PFSK-1 (cell line): ENCODE measurements at regions not wholly inside any gene's neighbourhood (a gene's known extent, or its start where the extent isn't known, plus 50 kb on each side); places are given as distances from the start of the nearest gene placed in this dataset.

Source experiments
- FOXP2 ChIP-seq: optimal IDR thresholded peaks from 2 replicates; pipeline ENCODE3; 2011; ENCODE audit warnings: borderline replicate concordance, control low read depth, inconsistent platforms; ENCODE audit not compliant: insufficient read depth; ENCODE audit errors: extremely low read length, extremely low read depth
- POLR2AphosphoS5 ChIP-seq: IDR thresholded peaks from 2 replicates; pipeline ENCODE4 v1.6.1; 2012; ENCODE audit warnings: low read depth, mild to moderate bottlenecking, control low read depth, low read length, moderate library complexity
- REST ChIP-seq, 2 experiments: IDR thresholded peaks; 2 replicates each; pipeline versions ENCODE4 v1.6.1 to v1.8.0; 2011 to 2012; ENCODE audit warnings: low read depth in 2 of 2, low read length in 2 of 2, control low read depth in 1 of 2, inconsistent platforms in 1 of 2, mild to moderate bottlenecking in 1 of 2, moderate library complexity in 1 of 2; ENCODE audit not compliant: insufficient read depth in 1 of 2
- SIN3A ChIP-seq: IDR thresholded peaks from 2 replicates; pipeline ENCODE4 v1.6.1; 2012; ENCODE audit warnings: mild to moderate bottlenecking, low read length, moderate library complexity, borderline replicate concordance; ENCODE audit not compliant: insufficient read depth
- TAF1 ChIP-seq: IDR thresholded peaks from 2 replicates; pipeline ENCODE4 v1.6.1; 2012; ENCODE audit warnings: low read length, control low read depth, borderline replicate concordance; ENCODE audit not compliant: insufficient read depth

DNA sequence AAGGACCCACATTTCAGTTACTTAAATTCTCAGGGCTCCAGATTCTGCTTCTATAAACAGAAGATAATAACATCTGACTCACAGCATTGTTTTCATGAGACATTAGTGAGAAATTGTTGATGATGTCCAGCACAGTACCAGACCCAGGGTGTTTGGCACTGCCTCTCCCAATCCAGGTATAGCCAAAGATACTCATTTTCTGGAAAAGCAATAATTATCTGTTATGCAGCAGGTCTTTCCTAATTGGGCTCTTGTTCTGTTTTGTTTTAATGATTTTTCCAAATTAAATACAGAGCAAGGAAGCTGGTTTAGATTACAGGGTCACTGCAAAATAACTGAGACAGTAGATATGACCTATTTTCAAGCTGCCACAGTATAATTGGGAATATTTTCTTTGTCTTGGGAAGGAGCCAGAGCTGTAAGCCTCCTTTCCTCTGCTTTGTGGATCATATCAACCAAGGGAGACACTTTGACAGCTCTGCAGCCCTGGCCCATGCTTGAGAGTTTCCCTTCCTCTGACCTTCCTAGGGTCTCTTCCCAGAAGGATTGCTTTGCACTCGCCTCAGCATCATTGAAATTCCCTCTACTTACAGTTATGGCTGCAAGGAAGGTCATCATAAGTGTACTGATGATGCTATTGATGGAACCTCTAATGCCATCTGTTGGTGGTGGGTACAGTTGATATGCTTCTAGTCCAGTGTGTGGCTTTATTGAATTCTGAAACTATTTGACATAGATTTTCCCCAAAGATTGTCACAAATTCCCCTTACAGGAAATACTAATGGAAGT is 522.4 kb upstream of the ADAMTS9 start:
- no peak for TF ChIP-seq TAF1
- no peak for TF ChIP-seq POLR2AphosphoS5
- TF ChIP-seq FOXP2 = no peak
- TF ChIP-seq SIN3A = no peak
- no peak for TF ChIP-seq REST (IDR thresholded peaks at IDR 0.05; ENCODE audit: insufficient read depth in 1 of 2, low read depth in 2 of 2, low read length in 2 of 2)

DNA sequence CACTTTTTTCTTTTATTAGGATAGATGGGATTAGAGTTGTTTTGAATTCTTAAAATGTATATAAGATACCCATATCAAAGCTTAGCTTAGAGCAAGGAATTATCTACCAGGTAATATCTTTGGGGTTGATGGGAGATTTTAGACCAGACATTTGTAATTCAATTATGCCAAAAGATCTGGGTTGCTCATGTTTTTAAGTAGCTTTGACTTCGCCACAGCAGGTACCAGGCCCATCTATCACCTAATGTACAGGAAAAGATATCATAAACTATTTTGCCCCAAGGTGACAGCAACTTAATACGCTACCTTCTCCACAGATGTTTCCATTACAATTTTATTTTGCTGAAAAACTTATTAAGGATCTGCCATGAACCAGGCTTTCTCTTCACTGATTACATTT is 514.6 kb upstream of the ADAMTS9 start:
- TF ChIP-seq POLR2AphosphoS5 = no peak
- TF ChIP-seq SIN3A = no peak
- no peak for TF ChIP-seq TAF1
- TF ChIP-seq FOXP2 = no peak

DNA sequence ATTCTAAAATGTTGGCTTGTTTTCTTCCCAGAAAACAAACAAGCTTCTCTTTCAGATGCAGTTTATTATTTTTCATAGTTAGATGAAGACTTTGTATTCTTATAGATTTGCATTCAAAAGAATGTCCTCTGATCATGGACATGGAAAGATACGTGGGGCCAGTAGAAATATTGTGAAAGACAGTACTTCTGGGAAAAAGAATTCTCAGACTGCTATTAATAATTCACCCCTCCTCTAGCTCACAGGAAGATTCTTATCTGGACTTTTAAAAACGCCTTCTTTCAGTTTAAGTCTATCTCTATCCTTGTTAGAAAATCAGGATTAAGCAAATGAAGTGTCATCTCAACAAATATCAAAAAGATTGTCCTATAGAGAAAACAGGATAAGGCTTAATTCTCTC is 514.1 kb upstream of the ADAMTS9 start:
- TF ChIP-seq POLR2AphosphoS5 (no peak), FOXP2 (no peak)

DNA sequence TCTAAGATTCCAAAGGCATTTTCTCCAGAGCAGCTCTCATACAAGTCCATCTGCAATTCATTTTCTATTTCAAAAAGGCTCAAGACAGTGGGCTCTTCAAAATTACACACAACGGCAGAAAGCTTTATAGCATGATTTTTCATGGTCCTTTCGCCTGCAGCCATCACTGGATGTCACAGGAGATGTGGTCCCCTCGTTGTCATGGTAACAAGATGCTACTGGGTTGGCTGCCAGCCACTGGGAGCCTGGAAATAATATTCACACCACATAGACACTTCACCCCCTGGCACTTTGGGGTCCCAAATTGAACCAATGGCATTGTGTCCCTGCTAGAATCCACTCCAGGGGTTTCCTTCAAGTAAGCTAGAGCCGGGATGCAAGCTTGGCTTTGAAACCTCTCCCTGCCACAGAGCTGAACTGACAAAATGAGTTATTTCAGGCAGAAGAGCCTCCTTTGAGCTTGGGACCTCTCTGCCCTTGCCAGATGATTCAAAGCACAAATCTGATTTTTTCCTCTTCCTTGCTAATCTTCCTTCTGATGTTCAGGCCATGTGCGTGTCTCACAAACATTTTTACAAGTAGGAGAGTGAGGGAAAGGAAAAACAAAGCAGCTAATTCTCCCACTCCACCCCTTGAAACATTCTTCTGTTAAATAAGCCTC is 512.6 kb upstream of the ADAMTS9 start:
- TF ChIP-seq FOXP2 = no peak
- TF ChIP-seq TAF1 = no peak
- TF ChIP-seq SIN3A = no peak
- TF ChIP-seq POLR2AphosphoS5 = no peak
- no peak for TF ChIP-seq REST (IDR thresholded peaks at IDR 0.05; ENCODE audit: insufficient read depth in 1 of 2, low read depth in 2 of 2, low read length in 2 of 2)

- TF ChIP-seq REST (IDR thresholded peaks at IDR 0.05; ENCODE audit: insufficient read depth in 1 of 2, low read depth in 2 of 2, low read length in 2 of 2) = no peak
- no peak for TF ChIP-seq SIN3A
- TF ChIP-seq POLR2AphosphoS5 = no peak
- no peak for TF ChIP-seq FOXP2
- no peak for TF ChIP-seq TAF1
These were observed 508.9 kb upstream of the ADAMTS9 start for GRCh38 chr3:65196663-65197062.
